Panc1 (cell line): ENCODE measurements at regions not wholly inside any gene's neighbourhood (a gene's known extent, or its start where the extent isn't known, plus 50 kb on each side); places are given as distances from the start of the nearest gene placed in this dataset.

Experiments used
- ATAC-seq: fragments of 200-7000 bp; cut with Tn5 transposase; 2 replicates; pipeline ENCODE4 v1.9.1; 2020; ENCODE audit warnings: mild to moderate bottlenecking, moderate library complexity
- BruUV-seq: library from RNA; stranded (reverse); fragments of 400-500 nt; replicated peaks from 2 replicates; lab custom pipeline; 2021; lab: Mats Ljungman, UMichigan
- CTCF ChIA-PET: fragments of 300-600 bp; sonication (Branson Sonifier 250); formaldehyde crosslinking; loops from one replicate; lab custom pipeline; 2022; ENCODE audit warnings: antibody characterized with exemption; lab: Charles Lee
- POLR2A ChIA-PET: fragments of 300-600 bp; sonication (Branson Sonifier 250); formaldehyde crosslinking; loops from one replicate; lab custom pipeline; 2022; ENCODE audit warnings: antibody characterized with exemption; lab: Charles Lee
- DNase-seq: peaks from one replicate; pipeline ENCODE4 v3.0.0-alpha.2; 2010; ENCODE audit warnings: low read depth, low spot score
- H3K27ac ChIP-seq: 2 replicates; pipeline ENCODE4 v1.5.1; 2011; ENCODE audit warnings: mild to moderate bottlenecking, low read length, inconsistent platforms
- H3K27me3 ChIP-seq: fragments of 200-500 bp; sonication (Bioruptor generic); 2 replicates; pipeline ENCODE4 v1.6.0; 2014; ENCODE audit warnings: low read length, inconsistent platforms; ENCODE audit not compliant: control insufficient read depth, insufficient read depth
- H3K36me3 ChIP-seq: fragments of 200-500 bp; sonication (Bioruptor generic); 2 replicates; pipeline ENCODE4 v1.5.1; 2014; ENCODE audit warnings: inconsistent platforms, mild to moderate bottlenecking, low read length, moderate library complexity; ENCODE audit not compliant: control insufficient read depth, insufficient read depth
- H3K4me1 ChIP-seq: 2 replicates; pipeline ENCODE4 v1.5.1; 2011; ENCODE audit warnings: inconsistent platforms, mild to moderate bottlenecking, low read length, moderate library complexity; ENCODE audit not compliant: control insufficient read depth, insufficient read depth
- H3K4me3 ChIP-seq, 2 experiments: 2 replicates each; pipeline ENCODE4 v1.5.1; 2011 to 2012; ENCODE audit warnings: low read depth in 2 of 2, low read length in 2 of 2, mild to moderate bottlenecking in 2 of 2, inconsistent platforms in 1 of 2, moderate library complexity in 1 of 2
- H3K9me3 ChIP-seq: fragments of 200-500 bp; sonication (Bioruptor generic); 2 replicates; pipeline ENCODE4 v1.5.1; 2014; ENCODE audit warnings: low read depth, mild to moderate bottlenecking, inconsistent platforms, low read length, moderate library complexity; ENCODE audit not compliant: control insufficient read depth, insufficient read depth
- POLR2AphosphoS5 ChIP-seq: IDR thresholded peaks from 2 replicates; pipeline ENCODE4 v1.6.1; 2012; ENCODE audit warnings: mild to moderate bottlenecking, low read depth, low read length, moderate library complexity
- SIN3A ChIP-seq: IDR thresholded peaks from 2 replicates; pipeline ENCODE4 v1.6.1; 2012; ENCODE audit warnings: low read depth, mild to moderate bottlenecking, low read length, moderate library complexity, borderline replicate concordance; ENCODE audit not compliant: insufficient read depth
- TCF7L2 ChIP-seq: IDR thresholded peaks from 2 replicates; pipeline ENCODE4 v1.6.1; 2011; ENCODE audit warnings: mild to moderate bottlenecking, low read depth, low read length, inconsistent platforms
- in situ Hi-C: cut with HindIII; loops from 2 replicates; pipeline ENCODE4 v1.10.0; 2016; ENCODE audit warnings: low sequenced_read_pairs, low pct_unique_long_range_greater_than_20kb
- intact Hi-C: fragments of 100-400 bp; cut with micrococcal nuclease; formaldehyde crosslinking; loops from one replicate; pipeline ENCODE4 v1.10.0; 2022; ENCODE audit not compliant: unreplicated experiment
- TF ChIP-seq, protein P1 (sequence below): fragments of 450-650 bp; IDR thresholded peaks from 2 replicates; pipeline ENCODE4 v1.5.1; 2017; ENCODE audit warnings: mild to moderate bottlenecking
- TF ChIP-seq, protein P2 (sequence below), 2 experiments: IDR thresholded peaks; 2 replicates each; pipeline ENCODE4 v1.6.1; 2011 to 2012; ENCODE audit warnings: low read depth in 2 of 2, control low read depth in 1 of 2, low read length in 1 of 2, mild to moderate bottlenecking in 1 of 2, moderate library complexity in 1 of 2; ENCODE audit not compliant: insufficient read depth in 1 of 2

DNA sequence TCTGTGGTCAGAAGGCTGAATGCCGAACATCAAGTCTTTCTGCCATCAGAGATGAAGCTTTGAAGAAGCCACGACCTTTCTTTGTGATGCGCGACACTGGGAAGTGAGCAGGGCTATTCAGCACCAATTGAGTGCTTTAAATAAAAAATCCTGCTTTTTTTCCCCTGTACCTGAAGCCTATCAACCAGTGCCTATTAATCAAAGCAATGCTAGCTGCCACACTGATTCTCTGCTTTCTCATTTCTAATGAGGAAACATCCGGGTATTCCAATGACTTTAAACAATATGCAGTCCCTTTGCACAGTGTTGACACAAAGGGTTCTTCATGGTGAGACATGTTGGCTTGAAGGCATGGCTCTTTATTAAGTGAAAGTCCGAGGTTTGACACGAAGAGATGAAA, 88.0 kb downstream of the GALR1 start:
- DNase-seq = no peak
- no peak for ATAC-seq
- no peak overlapping the region for H3K27ac ChIP-seq
- no peaks in the 10 kb centered on the region for H3K4me1 ChIP-seq
- POLR2A ChIA-PET = no interaction called here
- BruUV-seq = no TSS peak
- H3K9me3 ChIP-seq = no peaks in the 10 kb centered on the region
- no peaks in the 10 kb centered on the region for H3K27me3 ChIP-seq
- TF ChIP-seq, protein P1, sequence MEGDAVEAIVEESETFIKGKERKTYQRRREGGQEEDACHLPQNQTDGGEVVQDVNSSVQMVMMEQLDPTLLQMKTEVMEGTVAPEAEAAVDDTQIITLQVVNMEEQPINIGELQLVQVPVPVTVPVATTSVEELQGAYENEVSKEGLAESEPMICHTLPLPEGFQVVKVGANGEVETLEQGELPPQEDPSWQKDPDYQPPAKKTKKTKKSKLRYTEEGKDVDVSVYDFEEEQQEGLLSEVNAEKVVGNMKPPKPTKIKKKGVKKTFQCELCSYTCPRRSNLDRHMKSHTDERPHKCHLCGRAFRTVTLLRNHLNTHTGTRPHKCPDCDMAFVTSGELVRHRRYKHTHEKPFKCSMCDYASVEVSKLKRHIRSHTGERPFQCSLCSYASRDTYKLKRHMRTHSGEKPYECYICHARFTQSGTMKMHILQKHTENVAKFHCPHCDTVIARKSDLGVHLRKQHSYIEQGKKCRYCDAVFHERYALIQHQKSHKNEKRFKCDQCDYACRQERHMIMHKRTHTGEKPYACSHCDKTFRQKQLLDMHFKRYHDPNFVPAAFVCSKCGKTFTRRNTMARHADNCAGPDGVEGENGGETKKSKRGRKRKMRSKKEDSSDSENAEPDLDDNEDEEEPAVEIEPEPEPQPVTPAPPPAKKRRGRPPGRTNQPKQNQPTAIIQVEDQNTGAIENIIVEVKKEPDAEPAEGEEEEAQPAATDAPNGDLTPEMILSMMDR = no peak
- TF ChIP-seq, protein P2, sequence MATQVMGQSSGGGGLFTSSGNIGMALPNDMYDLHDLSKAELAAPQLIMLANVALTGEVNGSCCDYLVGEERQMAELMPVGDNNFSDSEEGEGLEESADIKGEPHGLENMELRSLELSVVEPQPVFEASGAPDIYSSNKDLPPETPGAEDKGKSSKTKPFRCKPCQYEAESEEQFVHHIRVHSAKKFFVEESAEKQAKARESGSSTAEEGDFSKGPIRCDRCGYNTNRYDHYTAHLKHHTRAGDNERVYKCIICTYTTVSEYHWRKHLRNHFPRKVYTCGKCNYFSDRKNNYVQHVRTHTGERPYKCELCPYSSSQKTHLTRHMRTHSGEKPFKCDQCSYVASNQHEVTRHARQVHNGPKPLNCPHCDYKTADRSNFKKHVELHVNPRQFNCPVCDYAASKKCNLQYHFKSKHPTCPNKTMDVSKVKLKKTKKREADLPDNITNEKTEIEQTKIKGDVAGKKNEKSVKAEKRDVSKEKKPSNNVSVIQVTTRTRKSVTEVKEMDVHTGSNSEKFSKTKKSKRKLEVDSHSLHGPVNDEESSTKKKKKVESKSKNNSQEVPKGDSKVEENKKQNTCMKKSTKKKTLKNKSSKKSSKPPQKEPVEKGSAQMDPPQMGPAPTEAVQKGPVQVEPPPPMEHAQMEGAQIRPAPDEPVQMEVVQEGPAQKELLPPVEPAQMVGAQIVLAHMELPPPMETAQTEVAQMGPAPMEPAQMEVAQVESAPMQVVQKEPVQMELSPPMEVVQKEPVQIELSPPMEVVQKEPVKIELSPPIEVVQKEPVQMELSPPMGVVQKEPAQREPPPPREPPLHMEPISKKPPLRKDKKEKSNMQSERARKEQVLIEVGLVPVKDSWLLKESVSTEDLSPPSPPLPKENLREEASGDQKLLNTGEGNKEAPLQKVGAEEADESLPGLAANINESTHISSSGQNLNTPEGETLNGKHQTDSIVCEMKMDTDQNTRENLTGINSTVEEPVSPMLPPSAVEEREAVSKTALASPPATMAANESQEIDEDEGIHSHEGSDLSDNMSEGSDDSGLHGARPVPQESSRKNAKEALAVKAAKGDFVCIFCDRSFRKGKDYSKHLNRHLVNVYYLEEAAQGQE (IDR thresholded peaks at IDR 0.05; ENCODE audit: insufficient read depth in 1 of 2, low read depth in 2 of 2, low read length in 1 of 2) = no peak
- TF ChIP-seq POLR2AphosphoS5 = no peak
- no peak for TF ChIP-seq TCF7L2
- no peak for TF ChIP-seq SIN3A
- in situ Hi-C loops (no loop called here), intact Hi-C loops (no loop called here)
- H3K36me3 ChIP-seq = no peaks in the 10 kb centered on the region
- CTCF ChIA-PET = no interaction called here
- no peak overlapping the region for H3K4me3 ChIP-seq

DNA sequence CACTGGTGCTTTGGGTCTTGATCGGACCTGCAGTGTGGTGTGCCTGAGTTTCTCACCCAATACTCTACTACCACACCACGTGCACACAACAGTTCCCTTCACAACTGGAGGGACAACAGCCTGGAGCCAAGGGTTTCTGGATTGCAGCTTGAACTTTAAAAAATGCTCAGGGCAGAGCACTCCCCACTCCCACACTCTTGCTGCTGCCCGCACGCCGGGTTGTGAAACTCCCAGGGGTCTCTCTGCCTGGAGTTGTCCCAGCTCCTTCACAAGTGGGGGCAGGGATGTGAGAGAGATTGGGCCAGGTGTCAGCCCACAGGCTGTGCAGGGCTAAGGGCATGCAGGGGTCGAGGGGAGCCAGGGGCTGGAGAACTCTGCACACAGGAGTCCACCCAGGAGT, 89.4 kb downstream of the GALR1 start:
- TF ChIP-seq TCF7L2 (no peak), POLR2AphosphoS5 (no peak), SIN3A (no peak)
- TF ChIP-seq, protein P1 = no peak
- TF ChIP-seq, protein P2 (IDR thresholded peaks at IDR 0.05; ENCODE audit: insufficient read depth in 1 of 2, low read depth in 2 of 2, low read length in 1 of 2) = no peak
- DNase-seq (no peak), ATAC-seq (no peak)
- intact Hi-C loops (no loop called here), in situ Hi-C loops (no loop called here)
- CTCF ChIA-PET = no interaction called here
- Histone ChIP-seq H3K9me3 (no peaks in the 10 kb centered on the region), H3K4me1 (no peaks in the 10 kb centered on the region), H3K36me3 (no peaks in the 10 kb centered on the region), H3K27me3 (no peaks in the 10 kb centered on the region), H3K4me3 (no peak overlapping the region), H3K27ac (no peak overlapping the region)
- POLR2A ChIA-PET = no interaction called here
- no TSS peak for BruUV-seq
